ENCODE measurements at regions not wholly inside any gene's neighbourhood (a gene's known extent, or its start where the extent isn't known, plus 50 kb on each side); places are given as distances from the start of the nearest gene placed in this dataset.
"Not testable (repeated sequence)": the region's sequence is repeated elsewhere in the genome, so short reads cannot be mapped to it uniquely, and the experiment has no call there.

- H3K79me2 ChIP-seq (ENCODE audit: insufficient read depth, low read length), result no peaks in the 10 kb centered on the region
- H3F3A ChIP-seq (ENCODE audit: insufficient read depth, low read length), result no peaks in the 10 kb centered on the region
- no peaks in the 10 kb centered on the region for H3K36me3 ChIP-seq (ENCODE audit: insufficient read depth, low read length)
- H2AFZ ChIP-seq (ENCODE audit: low read length), result no peak overlapping the region
- H3K9ac ChIP-seq (ENCODE audit: low read length), result no peak overlapping the region
- 0 out of 2 replicates have a peak, but pooled peaks cover 8% of the 10 kb centered on the region for H3K27me3 ChIP-seq (ENCODE audit: insufficient read depth, low read length)
- no peaks in the 10 kb centered on the region for H3K9me2 ChIP-seq (ENCODE audit: low read depth, low read length)
- H4K20me1 ChIP-seq (ENCODE audit: insufficient read depth, low read length), result no peaks in the 10 kb centered on the region
- no peaks in the 10 kb centered on the region for H3K4me1 ChIP-seq (ENCODE audit: insufficient read depth, low read length, severe bottlenecking)
- TF ChIP-seq CTCF (IDR thresholded peaks at IDR 0.05; ENCODE audit: low read length) (no peak), EZH2 (IDR thresholded peaks at IDR 0.05; ENCODE audit: borderline replicate concordance, low read length) (no peak)
- no peaks in the 10 kb centered on the region for H3K9me3 ChIP-seq (ENCODE audit: low read length)
- H3K4me3 ChIP-seq (ENCODE audit: low read depth, low read length, poor library complexity, severe bottlenecking), result no peak overlapping the region
- H3K27ac ChIP-seq (ENCODE audit: low read depth, low read length, poor library complexity, severe bottlenecking), result no peak overlapping the region
- no peak overlapping the region for H3K4me2 ChIP-seq (ENCODE audit: low read length)
Measured at GRCh38 chr20:50453533-50454244, 56.5 kb upstream of the PTPN1 start.

GRCh38 chr20:50455245-50455644, 54.9 kb upstream of the PTPN1 start:
- H3K4me1 ChIP-seq (ENCODE audit: insufficient read depth, low read length, severe bottlenecking), result not testable (repeated sequence)

GRCh38 chr20:50455656-50456451, 54.3 kb upstream of the PTPN1 start:
- no peaks in the 10 kb centered on the region for H3K4me1 ChIP-seq (ENCODE audit: insufficient read depth, low read length, severe bottlenecking)
- no peak overlapping the region for H2AFZ ChIP-seq (ENCODE audit: low read length)
- no peaks in the 10 kb centered on the region for H4K20me1 ChIP-seq (ENCODE audit: insufficient read depth, low read length)
- H3K9ac ChIP-seq (ENCODE audit: low read length), result no peak overlapping the region
- H3K27me3 ChIP-seq (ENCODE audit: insufficient read depth, low read length), result 0 out of 2 replicates have a peak, but pooled peaks cover 8% of the 10 kb centered on the region
- TF ChIP-seq CTCF (IDR thresholded peaks at IDR 0.05; ENCODE audit: low read length), result no peak
- no peak for TF ChIP-seq EZH2 (IDR thresholded peaks at IDR 0.05; ENCODE audit: borderline replicate concordance, low read length)
- no peaks in the 10 kb centered on the region for H3K9me2 ChIP-seq (ENCODE audit: low read depth, low read length)
- H3F3A ChIP-seq (ENCODE audit: insufficient read depth, low read length), result no peaks in the 10 kb centered on the region
- H3K27ac ChIP-seq (ENCODE audit: low read depth, low read length, poor library complexity, severe bottlenecking), result no peak overlapping the region
- H3K9me3 ChIP-seq (ENCODE audit: low read length), result no peaks in the 10 kb centered on the region
- no peak overlapping the region for H3K4me2 ChIP-seq (ENCODE audit: low read length)
- H3K36me3 ChIP-seq (ENCODE audit: insufficient read depth, low read length), result no peaks in the 10 kb centered on the region
- no peaks in the 10 kb centered on the region for H3K79me2 ChIP-seq (ENCODE audit: insufficient read depth, low read length)
- H3K4me3 ChIP-seq (ENCODE audit: low read depth, low read length, poor library complexity, severe bottlenecking), result no peak overlapping the region

More at GRCh38 chr20:50455245-50455644, 54.9 kb upstream of the PTPN1 start:
- H3K9ac ChIP-seq (ENCODE audit: low read length); H3K9me2 ChIP-seq (ENCODE audit: low read depth, low read length); H3K9me3 ChIP-seq (ENCODE audit: low read length); H3F3A ChIP-seq (ENCODE audit: insufficient read depth, low read length); H3K4me3 ChIP-seq (ENCODE audit: low read depth, low read length, poor library complexity, severe bottlenecking); H3K36me3 ChIP-seq (ENCODE audit: insufficient read depth, low read length); H3K4me2 ChIP-seq (ENCODE audit: low read length); H3K79me2 ChIP-seq (ENCODE audit: insufficient read depth, low read length); H3K27me3 ChIP-seq (ENCODE audit: insufficient read depth, low read length); H2AFZ ChIP-seq (ENCODE audit: low read length); H4K20me1 ChIP-seq (ENCODE audit: insufficient read depth, low read length); H3K27ac ChIP-seq (ENCODE audit: low read depth, low read length, poor library complexity, severe bottlenecking): not testable (repeated sequence)
